Neuronal stem cell (in vitro differentiated cells): ENCODE measurements at regions not wholly inside any gene's neighbourhood (a gene's known extent, or its start where the extent isn't known, plus 50 kb on each side); places are given as distances from the start of the nearest gene placed in this dataset.

ENCODE experiments used
- DNase-seq: peaks from one replicate; pipeline ENCODE4 v3.0.0-alpha.2; 2013; ENCODE audit warnings: low spot score
- H2AFZ ChIP-seq: one replicate; pipeline ENCODE4 v1.6.1; 2013; ENCODE audit warnings: mild to moderate bottlenecking, low read length, inconsistent platforms
- H2AK5ac ChIP-seq: 2 replicates; pipeline ENCODE4 v1.6.1; 2013; ENCODE audit warnings: low read depth, mild to moderate bottlenecking, inconsistent platforms, low read length, moderate library complexity, mixed read lengths
- H2BK120ac ChIP-seq: 2 replicates; pipeline ENCODE4 v1.6.1; 2013; ENCODE audit warnings: low read depth, mild to moderate bottlenecking, inconsistent platforms, low read length, moderate library complexity, mixed read lengths
- H2BK12ac ChIP-seq: one replicate; pipeline ENCODE4 v1.6.1; 2013; ENCODE audit warnings: low read length, inconsistent platforms
- H2BK15ac ChIP-seq: 2 replicates; pipeline ENCODE4 v1.6.1; 2013; ENCODE audit warnings: mild to moderate bottlenecking, low read length, inconsistent platforms, mixed read lengths
- H2BK5ac ChIP-seq: one replicate; pipeline ENCODE4 v1.6.1; 2013; ENCODE audit warnings: inconsistent platforms, mild to moderate bottlenecking, low read length, moderate library complexity
- H3K14ac ChIP-seq: one replicate; pipeline ENCODE4 v1.6.1; 2013; ENCODE audit warnings: low read length, inconsistent platforms
- H3K18ac ChIP-seq: 2 replicates; pipeline ENCODE4 v1.6.1; 2013; ENCODE audit warnings: low read length, inconsistent platforms
- H3K23ac ChIP-seq: 2 replicates; pipeline ENCODE4 v1.6.1; 2013; ENCODE audit warnings: low read depth, mild to moderate bottlenecking, mixed read lengths, low read length, inconsistent platforms; ENCODE audit not compliant: poor library complexity
- H3K27ac ChIP-seq: replicated peaks from 3 replicates; pipeline ENCODE4 v1.5.1; 2013; ENCODE audit warnings: low read length, inconsistent platforms
- H3K27me3 ChIP-seq, 3 experiments: 2 replicates each; pipeline ENCODE4 v1.6.1; 2013; ENCODE audit warnings: low read length in 3 of 3, mild to moderate bottlenecking in 2 of 3, inconsistent platforms in 1 of 3, low read depth in 1 of 3, mixed read lengths in 1 of 3, moderate library complexity in 1 of 3; ENCODE audit not compliant: control insufficient read depth in 3 of 3, insufficient read depth in 3 of 3
- H3K36me3 ChIP-seq, 2 donors: replicated peaks in 1 of 2; 2 replicates each; pipeline ENCODE4 v1.6.1; 2013; ENCODE audit warnings: low read length in 2 of 2; ENCODE audit not compliant: control insufficient read depth in 2 of 2, insufficient read depth in 2 of 2
- H3K4ac ChIP-seq: 2 replicates; pipeline ENCODE4 v1.6.1; 2013; ENCODE audit warnings: inconsistent platforms, mild to moderate bottlenecking, low read length, moderate library complexity
- H3K4me1 ChIP-seq, 2 donors: 1 replicate in 1 of 2; 2 replicates in 1 of 2; pipeline ENCODE4 v1.6.1; 2013; ENCODE audit warnings: low read length in 2 of 2, low read depth in 1 of 2; ENCODE audit not compliant: control insufficient read depth in 2 of 2, insufficient read depth in 1 of 2
- H3K4me2 ChIP-seq: one replicate; pipeline ENCODE4 v1.6.1; 2013; ENCODE audit warnings: mild to moderate bottlenecking, low read length, inconsistent platforms; ENCODE audit not compliant: insufficient read depth, poor library complexity, severe bottlenecking
- H3K4me3 ChIP-seq, 2 donors: 2 replicates each; pipeline ENCODE4 v1.5.1; 2013; ENCODE audit warnings: low read length in 2 of 2, mild to moderate bottlenecking in 2 of 2, inconsistent platforms in 1 of 2, moderate library complexity in 1 of 2
- H3K79me1 ChIP-seq: one replicate; pipeline ENCODE4 v1.6.1; 2013; ENCODE audit warnings: low read depth, mild to moderate bottlenecking, inconsistent platforms, low read length, moderate library complexity
- H3K9ac ChIP-seq: one replicate; pipeline ENCODE4 v1.6.1; 2013; ENCODE audit warnings: mild to moderate bottlenecking, low read depth, low read length, inconsistent platforms; ENCODE audit not compliant: poor library complexity
- H3K9me3 ChIP-seq, 2 donors: replicated peaks in 1 of 2; 2 replicates each; pipeline versions ENCODE3 to v1.6.1; 2013; ENCODE audit warnings: low read length in 2 of 2, mild to moderate bottlenecking in 2 of 2, inconsistent platforms in 1 of 2, low read depth in 1 of 2, mixed read lengths in 1 of 2, moderate library complexity in 1 of 2; ENCODE audit not compliant: control insufficient read depth in 2 of 2, insufficient read depth in 1 of 2
- H4K8ac ChIP-seq: one replicate; pipeline ENCODE4 v1.6.1; 2013; ENCODE audit warnings: low read depth, mild to moderate bottlenecking, inconsistent platforms, low read length, moderate library complexity
- H4K91ac ChIP-seq: one replicate; pipeline ENCODE4 v1.6.1; 2013; ENCODE audit warnings: low read length, low read depth, mild to moderate bottlenecking, inconsistent platforms; ENCODE audit not compliant: poor library complexity
- WGBS, 2 donors: extraction: QIAGEN DNeasy Blood & Tissue Kit; methylation state at CpG; one replicate each; pipeline ENCODE4 v1.1.7; 2013; ENCODE audit warnings: missing lambda C conversion rate in 2 of 2, mixed read lengths in 1 of 2; ENCODE audit not compliant: insufficient read length in 2 of 2, insufficient replicate concordance in 1 of 2; ENCODE audit errors: extremely low coverage in 2 of 2; 5-methylcytosine and 5-hydroxymethylcytosine counted together

DNA sequence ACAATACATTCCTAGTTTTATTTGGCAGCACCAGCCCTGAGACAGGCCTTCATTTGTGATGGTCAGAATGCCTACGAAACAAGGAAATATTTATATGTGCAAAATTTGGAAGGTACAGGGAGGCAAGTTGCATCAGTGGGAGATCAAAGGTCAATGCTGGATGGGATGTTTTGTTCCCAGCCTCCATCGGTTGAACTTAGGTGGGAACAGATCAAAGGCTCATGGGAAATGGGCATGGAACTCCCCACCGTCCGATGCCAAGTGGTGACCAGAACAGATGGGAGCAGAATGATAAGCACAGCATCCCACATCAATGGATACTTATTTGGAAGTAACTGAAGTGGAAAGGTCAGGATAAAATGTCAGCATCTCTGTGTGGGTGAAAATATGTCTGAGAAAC lies 177.7 kb upstream of the TNFAIP3 start:
- no peak overlapping the region for H3K14ac ChIP-seq
- H3K36me3 ChIP-seq = no peaks in the 10 kb centered on the region
- H2AFZ ChIP-seq = no peak overlapping the region
- DNase-seq = no peak
- H3K4me3 ChIP-seq = no peak overlapping the region
- no peak overlapping the region for H2BK5ac ChIP-seq
- H2BK120ac ChIP-seq = no peak overlapping the region
- H3K4ac ChIP-seq = no peak overlapping the region
- H3K9ac ChIP-seq = no peak overlapping the region
- H4K8ac ChIP-seq = no peak overlapping the region
- no peak overlapping the region for H3K27ac ChIP-seq
- no peak overlapping the region for H3K18ac ChIP-seq
- peaks cover 0 to 1% of the 10 kb centered on the region in 2 donors for H3K4me1 ChIP-seq
- H2BK15ac ChIP-seq = no peak overlapping the region
- no peaks in the 10 kb centered on the region for H3K27me3 ChIP-seq
- H4K91ac ChIP-seq = no peak overlapping the region
- H3K23ac ChIP-seq = no peak overlapping the region
- H2AK5ac ChIP-seq = no peak overlapping the region
- H3K9me3 ChIP-seq = no peaks in the 10 kb centered on the region
- no peak overlapping the region for H3K4me2 ChIP-seq
- WGBS, 2 donors = no CpG with 5 or more reads among the region's 4 CpGs
- H2BK12ac ChIP-seq = no peak overlapping the region
- no peaks in the 10 kb centered on the region for H3K79me1 ChIP-seq

DNA sequence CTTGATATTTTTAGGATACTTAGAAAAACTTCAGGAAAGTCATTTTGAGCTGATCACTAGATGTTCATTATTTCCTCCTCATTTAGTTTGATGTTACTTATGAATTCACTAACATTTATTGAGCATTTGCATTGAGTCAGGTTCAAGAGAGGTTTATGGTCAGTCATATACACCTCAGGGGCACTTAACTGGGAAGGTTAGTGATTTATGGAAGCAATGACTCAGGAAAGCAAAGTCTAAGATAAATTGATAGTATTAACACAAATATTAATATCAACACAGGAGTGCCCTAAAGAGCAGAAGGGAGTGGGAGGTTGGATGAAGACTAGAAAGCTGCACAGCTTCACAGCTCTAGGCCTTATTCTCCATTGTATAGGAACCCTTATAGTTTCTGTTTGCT lies 177.0 kb upstream of the TNFAIP3 start:
- no peaks in the 10 kb centered on the region for H3K9me3 ChIP-seq
- no peak overlapping the region for H2BK120ac ChIP-seq
- no peak overlapping the region for H3K4me3 ChIP-seq
- H2AK5ac ChIP-seq = no peak overlapping the region
- no peak overlapping the region for H3K23ac ChIP-seq
- H3K18ac ChIP-seq = no peak overlapping the region
- no peak overlapping the region for H3K27ac ChIP-seq
- no peaks in the 10 kb centered on the region for H3K36me3 ChIP-seq
- H3K4me2 ChIP-seq = no peak overlapping the region
- H3K27me3 ChIP-seq = no peaks in the 10 kb centered on the region
- no peak overlapping the region for H2BK12ac ChIP-seq
- no peak overlapping the region for H4K91ac ChIP-seq
- H2BK15ac ChIP-seq = no peak overlapping the region
- H3K4me1 ChIP-seq = peaks cover 0 to 1% of the 10 kb centered on the region in 2 donors
- H3K79me1 ChIP-seq = no peaks in the 10 kb centered on the region
- no peak for DNase-seq
- H3K9ac ChIP-seq = no peak overlapping the region
- H4K8ac ChIP-seq = no peak overlapping the region
- H2AFZ ChIP-seq = no peak overlapping the region
- H2BK5ac ChIP-seq = no peak overlapping the region
- no peak overlapping the region for H3K4ac ChIP-seq
- H3K14ac ChIP-seq = no peak overlapping the region

DNA sequence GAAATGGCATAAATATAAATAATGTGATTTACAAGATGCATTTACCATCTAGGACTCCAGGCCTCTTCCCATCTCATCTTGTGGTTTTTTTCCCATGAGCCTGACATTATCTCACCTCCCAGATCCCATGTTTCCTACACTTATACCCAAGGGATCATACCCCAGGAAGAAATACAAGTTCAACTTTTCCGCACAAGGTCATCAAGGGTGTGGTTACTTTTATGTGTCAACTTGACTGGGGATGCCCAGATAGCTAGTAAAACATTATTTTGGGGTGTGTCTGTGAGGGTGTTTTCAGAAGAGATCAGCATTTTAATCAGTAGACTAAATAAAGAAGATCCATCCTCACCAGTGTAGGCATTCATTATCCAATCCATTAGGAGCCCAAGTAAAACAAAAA lies 176.3 kb upstream of the TNFAIP3 start:
- Histone ChIP-seq H3K14ac (no peak overlapping the region), H2BK5ac (no peak overlapping the region), H3K18ac (no peak overlapping the region), H2BK120ac (no peak overlapping the region), H2AFZ (no peak overlapping the region), H4K91ac (no peak overlapping the region), H2AK5ac (no peak overlapping the region), H3K4me3 (no peak overlapping the region), H2BK15ac (no peak overlapping the region), H3K4ac (no peak overlapping the region), H3K27me3 (no peaks in the 10 kb centered on the region), H3K27ac (no peak overlapping the region), H4K8ac (no peak overlapping the region), H3K36me3 (no peaks in the 10 kb centered on the region), H3K4me2 (no peak overlapping the region), H3K9me3 (no peaks in the 10 kb centered on the region), H3K4me1 (peaks cover 0 to 5% of the 10 kb centered on the region in 2 donors), H3K79me1 (no peaks in the 10 kb centered on the region), H3K23ac (no peak overlapping the region), H3K9ac (no peak overlapping the region), H2BK12ac (no peak overlapping the region)
- WGBS, 2 donors = no CpG with 5 or more reads among the region's 1 CpG
- DNase-seq = no peak

DNA sequence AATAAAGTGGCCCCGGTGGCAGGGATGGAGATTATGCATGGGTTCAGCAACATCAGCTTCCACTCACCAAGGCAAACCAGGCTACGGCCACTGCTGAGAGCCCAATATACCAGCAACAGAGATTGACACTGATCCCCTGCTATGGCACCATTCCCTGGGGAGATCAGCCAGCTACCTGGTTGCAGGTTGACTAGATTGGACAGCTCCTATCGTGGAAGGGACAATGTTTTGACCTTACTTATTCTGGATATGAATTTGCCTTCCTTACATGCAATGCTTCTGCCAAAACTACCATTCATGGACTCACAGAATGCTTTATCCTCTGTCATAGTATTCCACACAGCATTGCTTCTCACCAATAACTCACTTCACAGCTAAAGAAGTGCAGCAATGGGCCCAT lies 174.8 kb upstream of the TNFAIP3 start:
- Histone ChIP-seq H3K36me3 (no peaks in the 10 kb centered on the region), H3K4me2 (no peak overlapping the region), H2AFZ (no peak overlapping the region), H3K14ac (no peak overlapping the region), H2BK5ac (no peak overlapping the region), H3K18ac (no peak overlapping the region), H3K27me3 (no peaks in the 10 kb centered on the region), H3K4me3 (no peak overlapping the region), H3K4me1 (peaks cover 0 to 4% of the 10 kb centered on the region in 2 donors), H3K79me1 (no peaks in the 10 kb centered on the region), H3K27ac (no peak overlapping the region), H2AK5ac (no peak overlapping the region), H4K8ac (no peak overlapping the region), H3K9ac (no peak overlapping the region), H2BK15ac (no peak overlapping the region), H2BK12ac (no peak overlapping the region), H3K9me3 (no peaks in the 10 kb centered on the region), H2BK120ac (no peak overlapping the region), H3K23ac (no peak overlapping the region), H3K4ac (no peak overlapping the region), H4K91ac (no peak overlapping the region)
- WGBS, 2 donors = no CpG with 5 or more reads among the region's 3 CpGs
- no peak for DNase-seq
